Stimulated activated CD4-positive, alpha-beta T cell treated with anti-CD3 and anti-CD28 coated beads, Interleukin-1b, Interleukin-23, amount 100 ng/mL, for 1 hour (primary cell): ENCODE measurements at regions not wholly inside any gene's neighbourhood (a gene's known extent, or its start where the extent isn't known, plus 50 kb on each side); places are given as distances from the start of the nearest gene placed in this dataset.
A peak's percentile ranks its signal among the peaks of the same experiment; 100 is the strongest.
"Not testable (repeated sequence)": the region's sequence is repeated elsewhere in the genome, so short reads cannot be mapped to it uniquely, and the experiment has no call there.

Experiments
- DNase-seq, 2 donors: peaks; one replicate each; pipeline ENCODE4 v3.0.0-alpha.2; 2020; ENCODE audit warnings: low read depth in 2 of 2

DNA sequence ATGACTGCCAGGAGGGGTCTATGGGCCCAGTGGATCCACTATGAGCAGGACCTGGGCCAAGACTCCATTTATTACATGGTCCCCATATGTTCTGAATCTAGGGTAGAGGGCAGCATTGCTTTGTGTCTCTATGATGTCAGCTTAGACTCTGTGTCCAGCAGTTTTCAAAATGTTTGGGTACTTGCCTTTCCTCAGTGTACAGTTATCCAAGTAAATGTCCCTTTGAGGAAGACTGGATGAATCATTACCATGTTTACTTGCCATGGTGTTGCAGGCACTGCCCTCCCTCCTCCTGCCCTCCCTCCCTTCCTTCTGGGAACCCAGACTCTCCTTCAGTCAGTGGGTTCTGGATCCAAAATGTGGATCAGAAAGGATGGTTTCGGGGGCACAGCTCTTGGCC, 108.6 kb downstream of the NRN1 start:
- DNase-seq, result no peak

DNA sequence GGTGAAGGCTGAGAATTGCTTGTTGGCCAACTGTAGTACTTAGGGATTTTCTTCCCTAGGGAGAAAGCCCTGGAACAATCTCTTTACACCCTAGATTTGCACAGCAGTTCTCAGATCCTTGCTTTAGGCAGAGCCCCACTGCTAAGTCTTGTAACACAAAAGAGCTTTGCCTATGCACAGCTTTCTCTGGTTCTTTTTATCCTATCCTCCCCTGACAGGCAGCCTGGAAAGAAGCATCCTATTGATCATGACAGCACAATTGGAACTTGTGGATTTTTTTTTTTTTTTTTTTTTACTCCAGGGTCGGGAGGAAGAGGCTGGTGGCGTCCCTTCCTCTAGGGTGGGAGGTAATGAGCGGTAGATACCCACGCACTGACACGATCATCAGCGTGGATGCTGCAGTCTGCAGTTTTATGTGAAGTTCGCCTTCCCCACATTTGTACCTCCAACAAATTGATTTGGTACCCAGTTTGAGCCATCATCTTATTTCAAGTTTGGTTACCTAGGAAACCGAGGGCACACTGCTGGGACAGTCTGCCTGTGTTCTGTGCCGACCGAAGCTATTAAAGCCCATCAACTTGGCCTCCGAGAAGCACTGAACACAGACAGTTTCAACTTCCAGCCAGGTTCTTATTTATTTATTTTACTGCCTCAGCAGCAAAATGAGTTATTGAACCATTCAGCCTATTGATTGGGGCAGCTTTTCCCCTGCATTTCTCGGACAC, 110.1 kb downstream of the NRN1 start:
- no peak for DNase-seq

DNA sequence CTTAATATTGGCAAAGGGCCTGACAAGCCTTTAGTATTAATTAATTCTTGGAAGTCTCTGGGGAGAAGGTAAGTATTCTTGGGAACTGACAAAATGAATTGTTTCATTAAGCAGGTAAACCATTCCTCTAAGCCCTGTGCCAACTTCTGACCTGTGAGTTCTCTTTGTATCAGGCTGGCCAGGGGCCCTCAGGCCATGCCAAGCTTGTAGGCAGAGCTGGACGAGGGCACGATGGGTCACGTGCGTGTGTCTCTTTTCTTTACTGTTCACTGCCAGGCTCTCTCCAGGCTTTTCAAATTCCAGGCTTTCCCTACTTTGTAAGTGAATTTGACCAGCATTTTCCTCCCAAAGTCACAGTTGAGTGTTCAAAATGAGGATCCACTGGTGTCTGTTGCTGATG, 112.4 kb downstream of the NRN1 start:
- no peak for DNase-seq

DNA sequence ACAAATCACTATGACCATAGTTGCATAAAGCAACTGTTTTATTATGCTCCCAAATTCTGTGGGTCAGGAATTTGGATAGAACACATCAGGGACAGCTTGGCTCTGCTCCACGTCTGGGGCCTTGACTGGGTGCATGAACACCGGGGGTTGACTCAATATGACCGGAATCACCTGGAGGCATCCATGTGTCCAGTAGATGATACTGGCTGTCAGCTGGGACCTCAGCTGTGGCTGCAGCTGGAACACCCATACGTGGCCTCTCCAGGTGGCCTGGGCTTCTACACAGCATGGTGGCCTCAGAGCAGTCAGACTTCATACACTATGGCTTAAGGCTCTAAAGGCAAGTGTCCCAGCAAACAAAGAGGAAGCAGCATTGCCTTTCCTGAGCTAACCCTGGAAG, 113.4 kb downstream of the NRN1 start:
- no peak for DNase-seq

DNA sequence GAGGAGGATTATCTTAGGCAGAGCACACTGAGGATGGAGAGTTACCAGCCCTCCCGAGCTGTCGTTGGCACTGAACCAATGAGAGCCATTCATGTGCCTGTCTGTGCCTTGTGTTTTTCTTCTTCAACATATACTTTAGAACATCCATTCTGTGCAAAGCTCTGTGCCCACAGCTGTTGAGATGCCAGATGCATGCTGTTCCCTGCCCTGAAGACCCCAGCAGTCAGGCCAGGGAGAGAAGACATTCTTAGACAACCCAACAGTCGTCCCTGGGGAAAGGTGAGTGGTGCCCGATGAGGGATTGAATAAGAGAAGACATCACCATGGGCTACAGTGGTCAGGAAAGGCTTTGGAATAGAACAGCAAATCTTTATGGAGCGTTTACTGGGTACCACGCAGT, 114.1 kb downstream of the NRN1 start:
- DNase-seq, result no peak

DNA sequence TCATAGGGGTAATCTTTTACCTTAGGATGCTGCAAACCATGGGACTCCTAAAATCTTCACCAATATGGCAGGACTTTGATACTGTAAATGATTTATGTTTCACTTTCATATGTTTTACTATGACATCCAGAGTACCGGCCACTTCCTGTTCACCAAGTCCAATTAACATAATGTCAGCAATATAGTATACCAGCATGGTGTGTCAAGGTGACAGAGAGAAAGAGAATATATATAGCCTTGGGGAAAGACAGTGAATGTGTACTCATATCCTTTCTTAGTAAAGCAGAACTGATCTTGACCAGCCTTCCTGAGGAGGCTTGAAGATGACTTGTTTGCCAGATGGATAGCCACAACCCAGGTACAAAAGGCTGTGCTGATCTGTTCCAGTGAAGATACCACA, 127.9 kb downstream of the NRN1 start:
- DNase-seq, result no peak

DNA sequence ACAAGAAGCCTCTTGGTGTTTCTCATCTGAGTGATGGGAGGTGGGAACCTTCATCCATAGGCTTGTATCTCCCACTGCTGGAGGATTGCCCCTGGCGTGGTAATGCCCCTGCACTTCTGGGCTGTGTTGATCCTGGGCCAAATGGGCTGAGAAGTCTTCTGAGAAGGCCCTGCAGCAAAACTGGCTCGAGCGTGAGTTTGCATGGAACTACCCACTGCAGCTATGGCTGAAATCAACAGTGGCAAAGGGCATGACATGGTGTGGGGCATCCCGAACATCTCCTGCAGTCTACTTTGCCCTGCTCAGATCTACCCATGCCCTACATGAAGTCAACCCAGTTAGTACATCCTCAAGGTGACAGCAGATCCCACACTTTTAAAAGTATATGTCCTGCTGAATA, 130.6 kb downstream of the NRN1 start:
- no peak for DNase-seq

DNA sequence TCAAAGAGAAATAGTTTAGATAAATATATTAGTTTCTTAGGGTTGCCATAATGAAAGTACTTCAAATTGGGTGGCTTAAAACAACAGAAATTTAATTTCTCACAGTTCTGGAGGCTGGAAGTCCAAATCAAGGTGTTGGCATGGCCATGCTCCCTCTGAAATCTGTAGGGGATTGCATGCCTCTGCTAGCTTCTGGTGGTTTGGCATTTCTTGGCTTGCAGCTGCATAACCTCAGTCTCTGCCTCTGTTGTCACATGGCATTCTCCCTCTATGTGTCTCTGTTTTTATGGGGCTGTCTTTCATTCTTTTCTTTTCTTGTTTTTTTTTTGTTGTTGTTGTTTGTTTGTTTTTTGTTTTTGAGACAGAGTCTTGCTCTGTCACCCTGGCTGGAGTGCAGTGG, 132.7 kb downstream of the NRN1 start:
- not testable (repeated sequence) for DNase-seq

DNA sequence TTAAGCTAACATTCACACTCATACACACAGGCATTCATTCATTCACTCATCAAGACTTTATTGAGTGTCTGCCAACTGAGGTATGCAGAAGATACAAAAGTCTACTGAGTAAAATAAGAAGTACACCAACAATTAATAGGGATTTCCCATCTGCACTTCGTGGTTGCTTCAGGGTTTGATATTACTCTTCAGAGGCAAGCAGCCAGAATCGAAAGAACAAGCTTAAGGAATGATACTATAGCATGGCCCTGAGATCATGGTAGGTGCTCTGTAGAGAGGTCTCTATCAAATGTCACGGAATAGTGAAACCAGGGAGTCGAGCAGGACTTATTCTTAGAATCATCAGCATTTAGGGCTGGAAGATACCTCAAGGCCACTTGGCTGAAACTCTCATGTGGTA, 135.4 kb downstream of the NRN1 start:
- no peak for DNase-seq

DNA sequence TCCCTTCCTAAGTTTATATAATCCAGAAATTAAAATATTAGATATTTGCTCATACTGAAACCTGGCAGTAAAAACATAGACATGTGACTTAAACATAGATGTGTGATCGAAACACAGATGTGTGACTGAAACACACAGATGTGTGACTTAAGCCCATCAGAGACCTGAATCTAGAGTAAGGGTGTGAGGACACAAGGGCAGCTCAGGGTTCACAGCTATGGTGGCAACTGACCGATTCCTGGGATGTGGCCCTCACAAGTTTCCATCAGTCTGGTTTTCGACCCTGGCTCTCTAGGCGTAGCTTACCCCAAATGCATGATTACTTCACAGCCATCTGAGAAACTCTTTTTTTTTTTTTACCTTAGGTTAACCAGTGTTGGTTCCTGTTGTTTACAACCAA, 137.0 kb downstream of the NRN1 start:
- no peak for DNase-seq

DNA sequence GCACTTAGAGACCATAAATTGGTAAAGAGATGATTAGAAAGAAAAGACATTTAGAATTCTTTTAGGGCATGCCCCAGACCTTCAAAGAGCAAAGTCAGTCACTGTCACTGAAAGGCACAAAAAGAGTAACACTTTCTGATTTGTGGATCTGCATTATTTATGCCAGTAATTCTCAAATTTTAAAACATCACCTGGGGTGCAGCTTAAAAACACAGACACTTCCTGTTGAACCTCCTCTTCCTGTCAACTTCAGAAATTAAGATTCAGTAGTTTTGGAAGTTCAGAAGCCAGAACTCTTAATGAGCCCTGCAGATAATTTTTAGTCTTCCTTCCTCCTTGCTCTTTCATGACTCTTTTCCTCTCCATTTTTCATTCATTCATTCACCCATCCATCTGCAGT, 137.5 kb downstream of the NRN1 start:
- no peak for DNase-seq

DNA sequence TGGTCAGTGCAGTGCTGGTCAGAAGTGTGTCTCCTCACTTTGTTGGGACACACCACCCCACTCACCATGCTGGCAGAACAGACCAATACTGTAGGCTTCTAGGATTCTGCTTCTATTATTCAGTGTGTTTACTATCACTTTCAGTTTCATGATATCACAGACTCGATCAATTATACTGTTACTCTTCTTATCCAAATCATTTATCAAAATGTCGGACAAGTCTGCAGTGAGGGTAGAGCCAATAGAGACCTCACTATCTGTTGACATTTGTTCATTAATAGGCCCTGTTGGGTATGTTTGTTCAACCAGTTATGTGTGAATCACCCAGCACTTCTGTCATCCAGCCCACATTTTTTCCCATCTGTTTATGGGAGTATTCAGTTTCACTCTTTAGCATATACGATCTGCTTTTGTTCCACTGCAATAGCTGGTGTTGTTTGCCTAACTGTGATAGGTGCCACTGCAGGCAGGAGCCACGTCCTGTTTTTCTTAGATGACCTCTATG, 140.1 kb downstream of the NRN1 start:
- no peak for DNase-seq

DNA sequence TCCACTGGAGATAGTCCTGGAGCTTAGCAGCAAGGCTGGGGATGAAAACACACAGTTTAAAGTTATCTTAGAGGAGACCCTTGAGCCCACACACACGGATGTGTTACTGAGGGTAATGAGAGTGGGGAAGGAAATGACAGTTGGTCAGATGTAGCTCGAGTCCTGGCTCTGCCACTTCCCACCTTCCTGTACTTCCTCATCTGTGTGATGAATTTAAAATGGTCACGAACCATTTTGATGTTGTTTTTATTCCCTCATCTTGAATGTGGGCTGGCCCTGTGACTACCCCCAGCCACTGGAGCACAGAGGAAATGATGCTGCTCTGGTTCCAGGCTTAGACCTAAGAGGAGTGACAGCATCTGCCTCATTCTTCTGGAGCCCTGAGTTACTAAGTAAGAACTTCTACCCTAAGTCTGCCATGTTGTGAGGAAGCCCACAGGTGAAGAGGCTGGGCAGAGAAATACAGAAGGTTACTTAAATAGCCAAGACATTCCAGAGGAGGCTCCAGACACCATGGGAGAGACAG, 141.2 kb downstream of the NRN1 start:
- DNase-seq, result no peak

DNA sequence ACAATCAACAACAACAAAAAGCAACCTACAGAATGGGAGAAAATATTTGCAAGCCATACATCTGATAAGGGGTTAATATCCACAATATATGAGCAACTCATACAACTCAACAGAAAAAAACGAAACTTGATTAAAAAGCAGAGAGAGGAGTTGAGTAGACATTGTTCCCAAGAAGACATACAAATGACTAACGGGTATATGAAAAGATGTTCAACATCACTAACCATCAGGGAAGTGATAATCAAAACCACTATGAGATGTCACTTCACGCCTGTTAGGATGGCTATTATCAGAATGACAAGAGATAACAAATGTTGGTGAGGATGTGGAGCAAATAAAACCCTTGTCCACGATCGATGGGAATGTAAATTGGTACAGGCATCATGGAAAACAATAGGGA, 145.9 kb downstream of the NRN1 start:
- DNase-seq, result no peak

DNA sequence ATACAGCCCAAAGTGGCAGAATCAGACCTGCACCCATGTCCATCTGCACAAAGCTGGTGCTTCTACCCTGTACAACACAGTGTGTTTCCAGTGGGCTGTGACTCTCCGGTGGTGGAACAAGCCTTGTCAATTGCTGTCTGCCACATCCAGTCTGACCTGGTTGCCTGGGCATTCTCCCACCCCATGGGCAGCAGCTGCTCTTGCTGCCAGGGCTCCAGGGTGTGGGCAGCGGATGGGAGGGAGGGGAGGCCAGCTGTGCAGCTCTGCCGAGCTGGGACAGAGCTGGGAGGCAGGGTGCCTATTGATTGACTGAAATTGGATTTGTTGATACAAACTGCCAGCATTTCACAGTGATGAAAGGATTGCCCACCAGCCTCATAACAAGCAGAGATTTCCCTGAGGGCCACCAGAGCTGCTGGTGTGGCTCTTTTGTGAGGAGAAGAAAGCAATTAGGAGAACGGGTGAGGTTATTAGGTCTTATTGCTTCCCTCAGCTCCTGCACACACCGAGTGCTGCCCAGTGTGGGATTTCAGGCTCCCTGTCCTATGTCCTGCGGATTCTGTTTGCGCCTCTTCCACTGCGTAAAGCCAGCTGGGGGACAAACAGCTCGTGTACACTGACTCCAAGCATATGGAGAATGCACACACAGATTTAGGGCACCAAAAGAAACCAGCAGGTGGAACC, 150.8 kb downstream of the NRN1 start:
- DNase-seq, result no peak

DNA sequence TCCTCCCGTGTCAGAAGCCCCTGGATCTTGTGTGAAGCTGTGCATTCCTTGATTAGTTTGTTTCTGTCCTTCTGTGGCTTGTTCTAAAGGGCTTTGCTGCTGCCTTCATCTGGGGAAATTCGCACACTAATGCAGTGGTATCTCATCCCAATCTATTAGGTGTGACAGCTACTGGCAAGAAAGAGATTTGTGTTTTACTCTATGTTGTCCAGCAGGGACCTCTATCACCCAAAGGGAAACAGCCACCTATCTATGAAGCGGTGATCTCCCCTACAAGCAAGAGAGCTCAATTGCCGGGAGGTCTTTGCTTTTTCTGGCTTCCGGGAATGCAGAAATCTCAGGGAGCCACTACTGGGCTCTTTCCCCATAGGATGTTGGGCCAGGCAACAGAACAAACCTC, 151.8 kb downstream of the NRN1 start:
- DNase-seq, result no peak

DNA sequence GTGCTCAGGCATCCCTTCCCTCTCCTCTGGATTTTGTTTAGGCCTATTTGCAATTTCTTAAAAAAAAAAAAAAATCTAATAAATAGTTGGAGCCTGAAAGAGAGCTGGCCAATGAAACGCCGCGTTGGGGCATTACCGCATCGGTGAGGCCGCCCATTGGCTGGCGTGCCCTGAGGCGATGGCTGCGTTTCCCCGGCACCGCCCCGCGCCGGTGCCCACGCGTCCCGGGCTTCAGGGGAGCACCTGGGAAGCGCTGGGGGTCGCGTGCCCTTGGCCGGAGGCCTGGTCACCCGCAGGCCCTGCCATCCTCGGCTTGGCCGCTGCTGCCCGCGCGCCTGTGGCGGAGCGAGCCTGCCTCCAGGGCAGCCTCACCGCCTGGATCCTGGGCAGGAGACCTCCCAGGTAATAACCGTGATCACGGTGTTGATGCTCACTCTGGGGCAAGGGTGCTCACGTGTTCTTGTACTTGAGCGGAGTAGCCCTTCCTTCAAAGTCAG, 155.4 kb downstream of the NRN1 start:
- peak; percentile 21 to 51 for DNase-seq

DNA sequence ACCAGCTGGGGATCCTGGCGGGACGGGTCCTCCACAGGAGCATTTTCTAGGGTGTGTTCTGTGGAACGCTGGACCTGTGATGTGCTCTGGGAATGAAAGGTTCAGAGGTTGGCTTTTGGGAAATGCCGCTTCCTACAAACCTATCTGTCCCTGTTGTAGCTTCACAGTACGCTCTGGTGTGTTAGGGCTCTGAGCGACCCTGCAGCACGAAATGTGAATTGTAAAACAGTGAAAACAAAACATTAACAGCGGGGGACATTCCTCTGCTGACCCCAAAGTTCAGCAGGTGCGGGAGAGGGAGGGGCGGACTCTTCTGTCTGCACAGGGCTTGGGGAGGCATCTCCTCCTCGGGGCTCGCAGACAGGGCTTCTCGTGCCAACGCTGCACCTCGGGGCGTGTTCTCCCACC, 155.9 kb downstream of the NRN1 start:
- no peak for DNase-seq

DNA sequence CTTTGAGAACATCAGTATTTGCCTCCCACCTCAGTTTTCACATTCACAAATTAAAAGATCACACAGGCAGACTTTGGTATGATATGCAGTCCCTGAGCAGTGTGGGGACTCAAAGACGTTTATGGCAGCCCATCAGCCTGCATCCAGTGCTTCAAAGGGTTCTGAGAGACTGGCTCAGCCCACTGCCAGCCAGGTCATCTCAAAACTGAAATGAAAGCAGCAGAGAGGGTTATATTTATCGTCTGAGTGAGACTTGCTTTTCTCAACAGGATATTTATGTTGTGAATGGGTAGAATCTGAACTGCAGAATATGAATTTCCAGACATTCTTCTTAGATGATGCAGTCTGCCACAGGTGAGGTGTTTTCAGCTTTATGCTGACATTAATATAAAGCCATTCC, 159.8 kb downstream of the NRN1 start:
- no peak for DNase-seq

DNA sequence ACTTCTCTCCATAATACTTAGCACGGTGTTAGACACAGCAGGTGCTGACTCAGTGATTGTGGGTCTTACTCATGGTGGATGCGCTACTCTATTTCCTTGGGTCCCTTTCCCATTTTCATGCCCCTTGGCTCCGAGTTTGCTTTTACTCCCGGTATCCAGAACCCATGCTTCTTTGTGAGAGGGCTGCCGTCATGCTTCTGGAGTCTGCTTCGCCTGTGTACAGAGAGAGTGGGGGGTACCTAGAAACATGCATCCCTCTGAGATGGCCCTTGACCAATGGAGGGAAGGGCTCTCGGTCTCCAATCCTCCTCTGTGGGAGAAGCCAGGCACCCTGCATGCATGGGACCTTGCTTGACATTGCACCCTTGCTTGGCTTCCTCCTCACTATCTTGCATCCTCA, 160.4 kb downstream of the NRN1 start:
- DNase-seq, result no peak

DNA sequence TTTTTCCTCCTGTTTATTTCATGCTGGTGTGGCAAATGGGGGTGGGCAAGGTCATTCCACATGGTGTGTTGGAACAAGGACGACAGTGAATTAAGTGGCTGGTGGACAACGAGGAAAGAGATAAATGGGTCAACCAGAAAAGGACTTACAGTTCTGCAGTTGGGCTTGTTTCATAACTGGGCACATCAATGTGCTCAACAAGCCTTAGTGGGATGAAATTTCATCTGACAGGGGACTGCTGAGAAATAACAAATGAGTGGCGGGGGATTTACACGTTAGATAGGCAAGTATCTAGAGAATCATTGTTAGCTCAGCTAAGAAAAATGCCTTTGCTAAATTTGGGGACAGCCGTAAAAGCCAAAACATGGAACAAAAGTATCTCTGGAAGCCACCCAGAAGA, 163.6 kb downstream of the NRN1 start:
- DNase-seq, result no peak

DNA sequence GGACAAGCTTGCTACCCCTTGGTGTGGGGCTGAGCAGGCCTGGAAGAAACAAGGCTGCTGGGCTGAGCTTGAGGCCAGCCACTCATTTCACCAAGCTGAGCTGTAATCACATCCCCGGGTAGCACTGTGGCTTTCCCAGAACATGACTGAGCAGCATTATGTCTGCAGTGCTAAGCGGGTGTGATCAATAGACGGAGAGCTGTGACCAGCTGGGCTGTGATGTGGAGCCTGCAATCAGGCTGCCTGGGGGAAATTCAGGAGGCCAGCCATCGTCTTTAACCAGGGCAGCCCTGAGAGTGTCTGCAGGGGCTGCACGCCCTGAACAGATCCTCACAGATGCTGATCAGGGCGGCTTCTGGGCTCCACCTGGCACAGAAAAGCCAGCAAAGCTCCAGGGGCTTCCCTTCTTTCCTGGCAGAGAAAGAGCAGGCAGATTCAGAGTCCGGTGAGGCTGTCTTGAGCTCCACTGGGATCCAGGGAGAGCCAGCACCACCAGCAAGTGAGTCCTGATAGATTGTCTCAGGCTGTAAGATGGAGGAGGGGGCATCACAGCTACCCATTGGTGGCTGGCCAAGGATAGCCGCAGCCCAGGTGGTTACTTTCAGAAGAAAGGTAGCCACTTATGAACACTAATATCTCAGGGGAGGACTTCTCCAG, 165.9 kb downstream of the NRN1 start:
- no peak for DNase-seq
